Hepatocyte (in vitro differentiated cells): ENCODE measurements at regions not wholly inside any gene's neighbourhood (a gene's known extent, or its start where the extent isn't known, plus 50 kb on each side); places are given as distances from the start of the nearest gene placed in this dataset.

ENCODE experiments used
- DNase-seq: peaks from one replicate; pipeline ENCODE4 v3.0.0-alpha.2; 2016; ENCODE audit warnings: low spot score
- H2AFZ ChIP-seq: fragments of 200-600 bp; sonication (generic); 2 replicates; pipeline ENCODE4 v1.6.0; 2016; ENCODE audit warnings: antibody characterized with exemption, mild to moderate bottlenecking
- H3K27ac ChIP-seq: fragments of 200-600 bp; sonication (generic); 2 replicates; pipeline ENCODE4 v1.5.1; 2016; ENCODE audit warnings: mild to moderate bottlenecking
- H3K27me3 ChIP-seq: fragments of 200-600 bp; sonication (generic); 2 replicates; pipeline ENCODE4 v1.6.1; 2016
- H3K36me3 ChIP-seq: fragments of 200-600 bp; sonication (generic); replicated peaks from 2 replicates; pipeline ENCODE4 v1.5.1; 2016; ENCODE audit warnings: low read depth; ENCODE audit not compliant: insufficient read depth
- H3K4me1 ChIP-seq: fragments of 200-600 bp; sonication (generic); 2 replicates; pipeline ENCODE4 v1.5.1; 2016; ENCODE audit warnings: mild to moderate bottlenecking, moderate library complexity; ENCODE audit not compliant: insufficient read depth
- H3K4me2 ChIP-seq: fragments of 200-600 bp; sonication (generic); 2 replicates; pipeline ENCODE4 v1.6.0; 2016
- H3K4me3 ChIP-seq: fragments of 200-600 bp; sonication (generic); 2 replicates; pipeline ENCODE4 v1.5.1; 2016; ENCODE audit warnings: mild to moderate bottlenecking
- H3K79me2 ChIP-seq: fragments of 200-600 bp; sonication (generic); 2 replicates; pipeline ENCODE4 v1.6.0; 2017; ENCODE audit warnings: mild to moderate bottlenecking
- H3K9me2 ChIP-seq: fragments of 200-600 bp; sonication (generic); replicated peaks from 2 replicates; pipeline ENCODE4 v1.6.0; 2017; ENCODE audit warnings: mild to moderate bottlenecking; ENCODE audit not compliant: insufficient read depth
- H3K9me3 ChIP-seq: fragments of 200-600 bp; sonication (generic); 2 replicates; pipeline ENCODE4 v1.5.1; 2016; ENCODE audit warnings: low read depth, mild to moderate bottlenecking
- H4K20me1 ChIP-seq: fragments of 200-600 bp; sonication (generic); 2 replicates; pipeline ENCODE4 v1.6.0; 2016; ENCODE audit warnings: mild to moderate bottlenecking; ENCODE audit not compliant: insufficient read depth, poor library complexity, severe bottlenecking
- CTCF ChIP-seq: fragments of 200-600 bp; sonication (generic); IDR thresholded peaks from 2 replicates; pipeline ENCODE4 v1.5.1; 2016; ENCODE audit warnings: antibody characterized with exemption, mild to moderate bottlenecking; ENCODE audit not compliant: poor library complexity
- EZH2 ChIP-seq: fragments of 200-600 bp; sonication (generic); IDR thresholded peaks from 2 replicates; pipeline ENCODE4 v1.6.1; 2016; ENCODE audit warnings: antibody characterized with exemption, mild to moderate bottlenecking, borderline replicate concordance
- EZH2phosphoT487 ChIP-seq: fragments of 200-600 bp; sonication (generic); IDR thresholded peaks from one replicate; pipeline ENCODE4 v1.6.1; 2018; ENCODE audit warnings: antibody characterized with exemption, mild to moderate bottlenecking, low read depth, moderate library complexity; ENCODE audit not compliant: unreplicated experiment, severe bottlenecking
- WGBS: methylation state at CpG from one replicate; pipeline ENCODE4 v1.1.6; 2016; ENCODE audit warnings: low lambda C conversion rate; ENCODE audit errors: missing lambda C conversion rate; 5-methylcytosine and 5-hydroxymethylcytosine counted together

- Histone ChIP-seq H3K4me2 (no peak overlapping the region), H3K27ac (no peak overlapping the region), H3K4me1 (peaks cover 3% of the 10 kb centered on the region), H3K4me3 (no peak overlapping the region), H3K9me3 (no peaks in the 10 kb centered on the region), H3K79me2 (no peaks in the 10 kb centered on the region), H3K27me3 (no peaks in the 10 kb centered on the region), H2AFZ (no peak overlapping the region), H3K36me3 (no peaks in the 10 kb centered on the region), H4K20me1 (no peaks in the 10 kb centered on the region), H3K9me2 (no peaks in the 10 kb centered on the region)
- TF ChIP-seq CTCF (no peak), EZH2phosphoT487 (no peak), EZH2 (no peak)
- DNase-seq, result no peak
- 80% methylated on average over 6 of the region's 6 CpGs for WGBS
Measured at GRCh38 chr6:111994791-111995190, 59.1 kb upstream of the CCN6 start.

DNA sequence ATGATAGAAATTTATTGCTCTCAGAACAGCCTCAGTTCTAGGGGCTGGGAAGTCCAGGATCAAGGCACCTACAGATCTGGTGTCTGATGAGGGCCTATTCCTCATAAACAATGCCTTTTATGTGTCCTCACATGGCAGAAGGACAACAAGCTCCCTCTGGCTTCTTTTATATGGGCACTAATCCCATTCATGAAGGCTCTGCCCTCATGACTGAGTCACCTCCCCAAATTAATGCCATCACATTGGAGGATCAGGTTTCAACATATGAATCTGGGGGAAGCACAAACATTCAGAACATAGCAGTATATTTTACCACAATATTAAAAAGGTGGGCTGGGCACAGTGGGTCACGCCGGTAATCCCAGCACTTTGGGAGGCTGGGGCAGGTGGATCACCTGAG lies 58.5 kb upstream of the CCN6 start:
- Histone ChIP-seq H3K36me3 (no peaks in the 10 kb centered on the region), H4K20me1 (no peaks in the 10 kb centered on the region), H3K9me3 (no peaks in the 10 kb centered on the region), H3K27me3 (no peaks in the 10 kb centered on the region), H3K9me2 (no peaks in the 10 kb centered on the region), H3K4me1 (peaks cover 3% of the 10 kb centered on the region), H3K4me3 (no peak overlapping the region), H2AFZ (no peak overlapping the region), H3K4me2 (no peak overlapping the region), H3K27ac (no peak overlapping the region), H3K79me2 (no peaks in the 10 kb centered on the region)
- no peak for TF ChIP-seq EZH2phosphoT487
- 100% methylated on average over 2 of the region's 2 CpGs for WGBS
- DNase-seq, result no peak

- DNase-seq, result no peak
- TF ChIP-seq EZH2 (no peak), EZH2phosphoT487 (no peak), CTCF (no peak)
- Histone ChIP-seq H3K36me3 (no peaks in the 10 kb centered on the region), H2AFZ (no peak overlapping the region), H3K4me3 (no peak overlapping the region), H3K27ac (no peak overlapping the region), H3K4me1 (peaks cover 3% of the 10 kb centered on the region), H3K9me2 (no peaks in the 10 kb centered on the region), H3K9me3 (no peaks in the 10 kb centered on the region), H3K4me2 (no peak overlapping the region), H3K27me3 (no peaks in the 10 kb centered on the region), H3K79me2 (no peaks in the 10 kb centered on the region), H4K20me1 (no peaks in the 10 kb centered on the region)
- 73% methylated on average over 17 of the region's 17 CpGs for WGBS
Measured at GRCh38 chr6:111996144-111996865, 57.6 kb upstream of the CCN6 start.

GRCh38 chr6:111997078-111997852 lies 56.6 kb upstream of the CCN6 start:
- Histone ChIP-seq H3K79me2 (no peaks in the 10 kb centered on the region), H3K9me2 (no peaks in the 10 kb centered on the region), H3K9me3 (no peaks in the 10 kb centered on the region), H3K36me3 (no peaks in the 10 kb centered on the region), H3K4me1 (peaks cover 3% of the 10 kb centered on the region), H2AFZ (peak overlapping the region; percentile 28), H4K20me1 (no peaks in the 10 kb centered on the region), H3K27ac (no peak overlapping the region), H3K27me3 (no peaks in the 10 kb centered on the region), H3K4me3 (no peak overlapping the region), H3K4me2 (peak overlapping the region; percentile 61)
- DNase-seq, result peak; percentile 85
- whole genome bisulfite sequencing, result 26% methylated on average over 23 of the region's 23 CpGs
- TF ChIP-seq EZH2phosphoT487 (no peak), CTCF (peak; percentile 96)
